IMR-90 (cell line): ENCODE measurements at regions not wholly inside any gene's neighbourhood (a gene's known extent, or its start where the extent isn't known, plus 50 kb on each side); places are given as distances from the start of the nearest gene placed in this dataset.

Source experiments
- ATAC-seq: fragments of 200-7000 bp; cut with Tn5 transposase; 2 replicates; pipeline ENCODE4 v1.9.1; 2020; ENCODE audit warnings: low read depth, mild to moderate bottlenecking, moderate library complexity
- BruUV-seq: library from RNA; stranded (reverse); fragments of 400-500 nt; replicated peaks from 2 replicates; lab custom pipeline; 2021; lab: Mats Ljungman, UMichigan
- CTCF ChIA-PET: fragments of 300-600 bp; formaldehyde crosslinking; extraction: SDS; loops from one replicate; lab custom pipeline; 2021; ENCODE audit warnings: antibody characterized with exemption; lab: Yijun Ruan, JAX
- POLR2A ChIA-PET: fragments of 300-600 bp; sonication (Branson Sonifier 250); formaldehyde crosslinking; loops from one replicate; lab custom pipeline; 2022; ENCODE audit warnings: antibody characterized with exemption; ENCODE audit not compliant: unreplicated experiment; lab: Charles Lee
- DNase-seq: peaks from one replicate; pipeline ENCODE4 v3.0.0; 2013
- H2AFZ ChIP-seq: replicated peaks from 2 replicates; pipeline ENCODE3; 2013; ENCODE audit warnings: low read length, mild to moderate bottlenecking; ENCODE audit not compliant: poor library complexity
- H2AK5ac ChIP-seq: 2 replicates; pipeline ENCODE4 v1.6.1; 2013; ENCODE audit warnings: low read depth, low read length, inconsistent platforms
- H2AK9ac ChIP-seq: replicated peaks from 2 replicates; pipeline ENCODE3; 2013; ENCODE audit warnings: mild to moderate bottlenecking, low read depth, low read length, moderate library complexity; ENCODE audit not compliant: poor library complexity
- H2BK120ac ChIP-seq: 2 replicates; pipeline ENCODE4 v1.6.1; 2013; ENCODE audit warnings: low read depth, low read length, inconsistent platforms
- H2BK15ac ChIP-seq: 3 replicates; pipeline ENCODE4 v1.6.1; 2013; ENCODE audit warnings: low read depth, low read length, inconsistent platforms
- H2BK20ac ChIP-seq: 2 replicates; pipeline ENCODE4 v1.6.1; 2013; ENCODE audit warnings: low read depth, mild to moderate bottlenecking, inconsistent platforms, low read length, moderate library complexity
- H2BK5ac ChIP-seq: 2 replicates; pipeline ENCODE4 v1.6.1; 2013; ENCODE audit warnings: mild to moderate bottlenecking, low read depth, low read length, inconsistent platforms; ENCODE audit not compliant: poor library complexity, severe bottlenecking
- H3K14ac ChIP-seq: replicated peaks from 2 replicates; pipeline ENCODE4 v1.6.1; 2013; ENCODE audit warnings: low read depth, low read length, inconsistent platforms
- H3K18ac ChIP-seq: 2 replicates; pipeline ENCODE4 v1.6.1; 2013; ENCODE audit warnings: low read depth, low read length, control low read depth
- H3K23ac ChIP-seq: 2 replicates; pipeline ENCODE4 v1.6.1; 2013; ENCODE audit warnings: low read depth, low read length, inconsistent platforms
- H3K27ac ChIP-seq: 2 replicates; pipeline ENCODE4 v1.5.1; 2013; ENCODE audit warnings: mild to moderate bottlenecking, control low read depth, low read length; ENCODE audit not compliant: insufficient read depth
- H3K27me3 ChIP-seq: 2 replicates; pipeline ENCODE4 v1.6.1; 2013; ENCODE audit warnings: low read length; ENCODE audit not compliant: control insufficient read depth, insufficient read depth
- H3K36me3 ChIP-seq: 2 replicates; pipeline ENCODE4 v1.6.1; 2013; ENCODE audit warnings: low read length, mixed read lengths; ENCODE audit not compliant: control insufficient read depth, insufficient read depth
- H3K4ac ChIP-seq: 2 replicates; pipeline ENCODE4 v1.6.1; 2013; ENCODE audit warnings: low read depth, low read length, inconsistent platforms
- H3K4me1 ChIP-seq: 2 replicates; pipeline ENCODE4 v1.6.1; 2013; ENCODE audit warnings: low read length, mixed read lengths; ENCODE audit not compliant: control insufficient read depth, insufficient read depth
- H3K4me2 ChIP-seq: 2 replicates; pipeline ENCODE4 v1.6.1; 2013; ENCODE audit warnings: low read depth, mild to moderate bottlenecking, control low read depth, low read length, moderate library complexity
- H3K4me3 ChIP-seq: 2 replicates; pipeline ENCODE4 v1.5.1; 2013; ENCODE audit warnings: low read depth, mild to moderate bottlenecking, control low read depth, low read length, moderate library complexity; ENCODE audit not compliant: insufficient read depth
- H3K56ac ChIP-seq: 2 replicates; pipeline ENCODE4 v1.6.1; 2013; ENCODE audit warnings: low read length, inconsistent platforms; ENCODE audit not compliant: insufficient read depth; ENCODE audit errors: extremely low read depth
- H3K79me1 ChIP-seq, 2 experiments: 2 replicates each; pipeline ENCODE4 v1.6.1; 2013; ENCODE audit warnings: low read length in 2 of 2, inconsistent platforms in 1 of 2, low read depth in 1 of 2
- H3K9ac ChIP-seq: 2 replicates; pipeline ENCODE4 v1.6.1; 2013; ENCODE audit warnings: low read depth, low read length, control low read depth
- H3K9me1 ChIP-seq: 2 replicates; pipeline ENCODE4 v1.6.1; 2013; ENCODE audit warnings: low read length, inconsistent platforms; ENCODE audit not compliant: insufficient read depth
- H3K9me3 ChIP-seq: 2 replicates; pipeline ENCODE4 v1.6.1; 2013; ENCODE audit warnings: low read length; ENCODE audit not compliant: control insufficient read depth, insufficient read depth
- H4K20me1 ChIP-seq: 2 replicates; pipeline ENCODE4 v1.6.1; 2013; ENCODE audit warnings: low read length, inconsistent platforms; ENCODE audit not compliant: insufficient read depth
- H4K5ac ChIP-seq: 2 replicates; pipeline ENCODE4 v1.6.1; 2013; ENCODE audit warnings: mild to moderate bottlenecking, low read depth, low read length, control low read depth
- H4K8ac ChIP-seq, 2 experiments: 2 replicates each; pipeline ENCODE4 v1.6.1; 2013; ENCODE audit warnings: low read depth in 2 of 2, low read length in 2 of 2, control low read depth in 1 of 2, inconsistent platforms in 1 of 2
- H4K91ac ChIP-seq: 2 replicates; pipeline ENCODE4 v1.6.1; 2013; ENCODE audit warnings: low read depth, low read length, inconsistent platforms; ENCODE audit not compliant: insufficient read depth
- BHLHE40 ChIP-seq: fragments of 150-350 bp; IDR thresholded peaks from 2 replicates; pipeline ENCODE4 v1.6.1; 2016; ENCODE audit warnings: mild to moderate bottlenecking, low read depth, low read length
- CEBPB ChIP-seq: IDR thresholded peaks from 2 replicates; pipeline ENCODE4 v1.6.1; 2012; ENCODE audit warnings: low read depth, low read length, improper control_type of control experiment
- CHD1 ChIP-seq: IDR thresholded peaks from 2 replicates; pipeline ENCODE4 v1.6.1; 2012; ENCODE audit warnings: low read depth, low read length, improper control_type of control experiment
- ELK1 ChIP-seq: fragments of 150-350 bp; IDR thresholded peaks from 2 replicates; pipeline ENCODE4 v1.6.1; 2016; ENCODE audit warnings: low read depth, mild to moderate bottlenecking, low read length, moderate library complexity, borderline replicate concordance
- FOS ChIP-seq: fragments of 150-350 bp; IDR thresholded peaks from 2 replicates; pipeline ENCODE4 v1.6.1; 2016; ENCODE audit warnings: low read depth, low read length
- MAFK ChIP-seq: IDR thresholded peaks from 2 replicates; pipeline ENCODE4 v1.6.1; 2012; ENCODE audit warnings: low read depth, low read length, improper control_type of control experiment
- MAZ ChIP-seq: IDR thresholded peaks from 2 replicates; pipeline ENCODE4 v1.6.1; 2012; ENCODE audit warnings: low read depth, mild to moderate bottlenecking, low read length, improper control_type of control experiment, moderate library complexity, borderline replicate concordance
- MXI1 ChIP-seq: IDR thresholded peaks from 2 replicates; pipeline ENCODE4 v1.6.1; 2012; ENCODE audit warnings: low read depth, mild to moderate bottlenecking, low read length, moderate library complexity, borderline replicate concordance
- NFE2L2 ChIP-seq: fragments of 150-350 bp; IDR thresholded peaks from 2 replicates; pipeline ENCODE4 v1.6.1; 2016; ENCODE audit warnings: low read depth, mild to moderate bottlenecking, low read length
- POLR2A ChIP-seq: IDR thresholded peaks from 2 replicates; pipeline ENCODE4 v1.6.1; 2012; ENCODE audit warnings: mild to moderate bottlenecking, low read depth, low read length
- RAD21 ChIP-seq: IDR thresholded peaks from 2 replicates; pipeline ENCODE4 v1.6.1; 2012; ENCODE audit warnings: low read length, improper control_type of control experiment
- RCOR1 ChIP-seq: IDR thresholded peaks from 2 replicates; pipeline ENCODE4 v1.6.1; 2012; ENCODE audit warnings: mild to moderate bottlenecking, low read length, improper control_type of control experiment; ENCODE audit not compliant: insufficient replicate concordance
- RFX5 ChIP-seq: IDR thresholded peaks from 2 replicates; pipeline ENCODE4 v1.8.0; 2012; ENCODE audit warnings: low read depth, mild to moderate bottlenecking, low read length, moderate library complexity
- SMC3 ChIP-seq: fragments of 150-350 bp; IDR thresholded peaks from 2 replicates; pipeline ENCODE4 v1.6.1; 2016; ENCODE audit warnings: low read depth, mild to moderate bottlenecking, antibody characterized with exemption, low read length, moderate library complexity
- USF2 ChIP-seq: fragments of 150-350 bp; IDR thresholded peaks from 2 replicates; pipeline ENCODE4 v1.6.1; 2017; ENCODE audit warnings: mild to moderate bottlenecking, antibody characterized with exemption, low read length, low read depth
- WGBS, 2 experiments: methylation state at CpG; one replicate each; pipeline versions ENCODE4 v1.1.5 to v1.1.7; 2013; ENCODE audit warnings: missing lambda C conversion rate in 2 of 2; ENCODE audit not compliant: insufficient read length in 1 of 2; ENCODE audit errors: extremely low coverage in 2 of 2; 5-methylcytosine and 5-hydroxymethylcytosine counted together
- dilution Hi-C: fragments of 300-500 bp; cut with HindIII; formaldehyde crosslinking; loops from one replicate; pipeline ENCODE4 v1.14.3; 2018; ENCODE audit warnings: low sequenced_read_pairs; ENCODE audit not compliant: unreplicated experiment
- in situ Hi-C: fragments of 300-500 bp; cut with MboI; formaldehyde crosslinking; loops from 3 replicates; pipeline ENCODE4 v1.14.3; 2019; ENCODE audit warnings: low sequenced_read_pairs, inconsistent platforms, mixed read lengths
- intact Hi-C: fragments of 100-400 bp; cut with micrococcal nuclease; formaldehyde crosslinking; loops from 2 replicates; pipeline ENCODE4 v1.10.0; 2022
- TF ChIP-seq, protein P1 (sequence below): conservative IDR thresholded peaks from 2 replicates; pipeline ENCODE4 v1.5.1; 2012; ENCODE audit warnings: mild to moderate bottlenecking, low read depth, low read length, improper control_type of control experiment

- DNase-seq (no peak), ATAC-seq (no peak)
- Histone ChIP-seq H3K4me2 (no peak overlapping the region), H4K8ac (no peak overlapping the region), H3K9ac (no peak overlapping the region), H3K27me3 (no peaks in the 10 kb centered on the region), H3K9me3 (peaks cover 4% of the 10 kb centered on the region), H4K91ac (no peak overlapping the region), H3K27ac (no peak overlapping the region), H3K56ac (no peak overlapping the region), H3K4me3 (no peak overlapping the region), H2AK5ac (no peak overlapping the region), H3K36me3 (no peaks in the 10 kb centered on the region), H3K4ac (no peak overlapping the region), H3K4me1 (no peaks in the 10 kb centered on the region), H4K5ac (no peak overlapping the region), H2BK120ac (no peak overlapping the region), H3K9me1 (no peaks in the 10 kb centered on the region), H3K18ac (no peak overlapping the region), H2BK15ac (no peak overlapping the region), H3K14ac (no peak overlapping the region), H2BK20ac (no peak overlapping the region), H2AK9ac (no peak overlapping the region), H3K23ac (no peak overlapping the region), H4K20me1 (no peaks in the 10 kb centered on the region), H2BK5ac (no peak overlapping the region), H2AFZ (no peak overlapping the region), H3K79me1 (no peaks in the 10 kb centered on the region)
- TF ChIP-seq FOS: no peak
- no peak for TF ChIP-seq POLR2A
- no peak for TF ChIP-seq RFX5
- no peak for TF ChIP-seq USF2
- TF ChIP-seq MAFK: no peak
- TF ChIP-seq CEBPB: no peak
- no peak for TF ChIP-seq ELK1
- no peak for TF ChIP-seq MXI1
- TF ChIP-seq RAD21: no peak
- no peak for TF ChIP-seq RCOR1
- no peak for TF ChIP-seq NFE2L2
- no peak for TF ChIP-seq SMC3
- no peak for TF ChIP-seq CHD1
- TF ChIP-seq MAZ: no peak
- TF ChIP-seq, protein P1, sequence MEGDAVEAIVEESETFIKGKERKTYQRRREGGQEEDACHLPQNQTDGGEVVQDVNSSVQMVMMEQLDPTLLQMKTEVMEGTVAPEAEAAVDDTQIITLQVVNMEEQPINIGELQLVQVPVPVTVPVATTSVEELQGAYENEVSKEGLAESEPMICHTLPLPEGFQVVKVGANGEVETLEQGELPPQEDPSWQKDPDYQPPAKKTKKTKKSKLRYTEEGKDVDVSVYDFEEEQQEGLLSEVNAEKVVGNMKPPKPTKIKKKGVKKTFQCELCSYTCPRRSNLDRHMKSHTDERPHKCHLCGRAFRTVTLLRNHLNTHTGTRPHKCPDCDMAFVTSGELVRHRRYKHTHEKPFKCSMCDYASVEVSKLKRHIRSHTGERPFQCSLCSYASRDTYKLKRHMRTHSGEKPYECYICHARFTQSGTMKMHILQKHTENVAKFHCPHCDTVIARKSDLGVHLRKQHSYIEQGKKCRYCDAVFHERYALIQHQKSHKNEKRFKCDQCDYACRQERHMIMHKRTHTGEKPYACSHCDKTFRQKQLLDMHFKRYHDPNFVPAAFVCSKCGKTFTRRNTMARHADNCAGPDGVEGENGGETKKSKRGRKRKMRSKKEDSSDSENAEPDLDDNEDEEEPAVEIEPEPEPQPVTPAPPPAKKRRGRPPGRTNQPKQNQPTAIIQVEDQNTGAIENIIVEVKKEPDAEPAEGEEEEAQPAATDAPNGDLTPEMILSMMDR: no peak
- no peak for TF ChIP-seq BHLHE40
- ChIA-PET CTCF (no interaction called here), POLR2A (no interaction called here)
- no CpG with 5 or more reads among the region's 2 CpGs for WGBS, 2 experiments
- dilution Hi-C loops (no loop called here), in situ Hi-C loops (no loop called here), intact Hi-C loops (no loop called here)
- no TSS peak for BruUV-seq
Observed at GRCh38 chr4:154030746-154031145, 241.9 kb upstream of the SFRP2 start.
